WTC11 (cell line): ENCODE measurements at regions not wholly inside any gene's neighbourhood (a gene's known extent, or its start where the extent isn't known, plus 50 kb on each side); places are given as distances from the start of the nearest gene placed in this dataset.

Experiments
- ATAC-seq: fragments of 200-7000 bp; cut with Tn5 transposase; 2 replicates; pipeline ENCODE4 v1.10.0; 2021; ENCODE audit warnings: mild to moderate bottlenecking, moderate library complexity
- CTCF ChIA-PET: fragments of 300-600 bp; sonication (Branson Sonifier 250); formaldehyde crosslinking; loops from one replicate; lab custom pipeline; 2021; ENCODE audit warnings: antibody characterized with exemption; lab: Charles Lee
- POLR2A ChIA-PET: fragments of 350-600 bp; sonication (Branson Sonifier 250); formaldehyde crosslinking; loops from one replicate; lab custom pipeline; 2021; ENCODE audit warnings: antibody characterized with exemption; lab: Charles Lee
- DNase-seq: peaks from one replicate; pipeline ENCODE4 v3.0.0; 2021; ENCODE audit warnings: low spot score
- H3K27ac Mint-ChIP-seq: 2 replicates; pipeline ENCODE4 v1.8.0; 2021; ENCODE audit warnings: mixed read lengths
- H3K27me3 Mint-ChIP-seq: 2 replicates; pipeline ENCODE4 v1.8.0; 2021; ENCODE audit warnings: low read depth, mild to moderate bottlenecking, moderate library complexity, mixed read lengths
- H3K36me3 Mint-ChIP-seq: 2 replicates; pipeline ENCODE4 v1.8.0; 2021; ENCODE audit warnings: mixed read lengths
- H3K4me1 Mint-ChIP-seq: 2 replicates; pipeline ENCODE4 v1.8.0; 2022; ENCODE audit warnings: mixed read lengths
- H3K4me3 Mint-ChIP-seq: 2 replicates; pipeline ENCODE4 v1.8.0; 2021; ENCODE audit warnings: mild to moderate bottlenecking, moderate library complexity, mixed read lengths
- H3K9me3 Mint-ChIP-seq: 2 replicates; pipeline ENCODE4 v1.8.0; 2021; ENCODE audit warnings: mixed read lengths
- AFF4 ChIP-seq: sonication (generic); formaldehyde crosslinking; IDR thresholded peaks from 2 replicates; pipeline ENCODE4 v1.8.1; 2023; ENCODE audit warnings: mild to moderate bottlenecking, missing genetic modification reagents, borderline replicate concordance
- ATF3 ChIP-seq: sonication (generic); formaldehyde crosslinking; conservative IDR thresholded peaks from 2 replicates; pipeline ENCODE4 v1.8.1; 2022; ENCODE audit warnings: mild to moderate bottlenecking, missing genetic modification reagents
- CDX4 ChIP-seq: fragments of 250-450 bp; sonication (Bioruptor Pico); IDR thresholded peaks from 2 replicates; pipeline ENCODE4 v1.9.0; 2021; ENCODE audit warnings: moderate library complexity, mild to moderate bottlenecking, inconsistent platforms, borderline replicate concordance
- CTCF ChIP-seq: fragments of 200-600 bp; IDR thresholded peaks from 2 replicates; pipeline ENCODE4 v1.8.0; 2022; ENCODE audit warnings: antibody characterized with exemption
- ELF4 ChIP-seq: sonication (generic); formaldehyde crosslinking; IDR thresholded peaks from 2 replicates; pipeline ENCODE4 v1.8.1; 2022; ENCODE audit warnings: low read depth, mild to moderate bottlenecking, moderate library complexity, missing genetic modification reagents
- GTF2I ChIP-seq: fragments of 250-450 bp; sonication (Bioruptor Pico); conservative IDR thresholded peaks from 2 replicates; pipeline ENCODE4 v1.4.0; 2021; ENCODE audit warnings: mild to moderate bottlenecking
- IRF1 ChIP-seq: sonication (generic); formaldehyde crosslinking; IDR thresholded peaks from 2 replicates; pipeline ENCODE4 v1.8.0; 2023; ENCODE audit warnings: missing genetic modification reagents
- IRF2 ChIP-seq: sonication (generic); formaldehyde crosslinking; IDR thresholded peaks from 2 replicates; pipeline ENCODE4 v1.8.0; 2022; ENCODE audit warnings: low read depth, missing genetic modification reagents, borderline replicate concordance
- NR2C2 ChIP-seq: sonication (generic); formaldehyde crosslinking; IDR thresholded peaks from 2 replicates; pipeline ENCODE4 v1.8.0; 2022; ENCODE audit warnings: mild to moderate bottlenecking, missing genetic modification reagents
- RORB ChIP-seq: fragments of 250-450 bp; sonication (Bioruptor Pico); IDR thresholded peaks from 2 replicates; pipeline ENCODE4 v1.9.0; 2021; ENCODE audit warnings: mild to moderate bottlenecking
- SMAD4 ChIP-seq: sonication (generic); formaldehyde crosslinking; IDR thresholded peaks from 2 replicates; pipeline ENCODE4 v1.8.0; 2022; ENCODE audit warnings: mild to moderate bottlenecking, missing genetic modification reagents
- STAT6 ChIP-seq: sonication (generic); formaldehyde crosslinking; conservative IDR thresholded peaks from 2 replicates; pipeline ENCODE4 v1.8.1; 2023; ENCODE audit warnings: mild to moderate bottlenecking, low read depth, missing genetic modification reagents, moderate library complexity
- ZNF512 ChIP-seq: sonication (generic); formaldehyde crosslinking; IDR thresholded peaks from 2 replicates; pipeline ENCODE4 v1.8.1; 2022; ENCODE audit warnings: missing genetic modification reagents, borderline replicate concordance

GRCh38 chr5:123882319-123882964 lies 370.5 kb downstream of the CSNK1G3 start (continued):
- TF ChIP-seq GTF2I (no peak), STAT6 (CRISPR knock-in tag) (no peak), IRF2 (CRISPR knock-in tag) (no peak), SMAD4 (CRISPR knock-in tag) (no peak), CTCF (no peak), AFF4 (CRISPR knock-in tag) (no peak), ZNF512 (CRISPR knock-in tag) (no peak)

GRCh38 chr5:123881759-123882244 lies 369.8 kb downstream of the CSNK1G3 start:
- Mint-ChIP-seq H3K4me1 (peaks cover 37% of the 10 kb centered on the region), H3K36me3 (no peaks in the 10 kb centered on the region; the same call in none of the 2 replicates), H3K27ac (0 out of 2 replicates have a peak overlapping the region, but pooled peaks have one; percentile 18), H3K27me3 (no peaks in the 10 kb centered on the region), H3K4me3 (no peak overlapping the region), H3K9me3 (peaks cover 6% of the 10 kb centered on the region)
- ATAC-seq (no peak), DNase-seq (no peak)
- no peak for TF ChIP-seq ATF3 (CRISPR knock-in tag)
- TF ChIP-seq NR2C2 (CRISPR knock-in tag) = no peak
- TF ChIP-seq IRF1 (CRISPR knock-in tag) = no peak
- POLR2A ChIA-PET = no interaction called here
- CTCF ChIA-PET = no interaction called here

GRCh38 chr5:123880875-123881274 lies 368.9 kb downstream of the CSNK1G3 start:
- no peak for TF ChIP-seq RORB (CRISPR knock-in tag)
- TF ChIP-seq CDX4 (CRISPR knock-in tag) = no peak
- TF ChIP-seq ELF4 (CRISPR knock-in tag) = no peak
- TF ChIP-seq, all 79 proteins: peak for 0
- ATAC-seq (no peak), DNase-seq (no peak)
- Mint-ChIP-seq H3K4me1 (peaks cover 46% of the 10 kb centered on the region), H3K27me3 (no peaks in the 10 kb centered on the region), H3K36me3 (no peaks in the 10 kb centered on the region; the same call in 1 of the 2 replicates), H3K4me3 (no peak overlapping the region), H3K27ac (no peak overlapping the region), H3K9me3 (no peaks in the 10 kb centered on the region)
- POLR2A ChIA-PET = no interaction called here
- CTCF ChIA-PET = no interaction called here
